ENCODE measurements at regions not wholly inside any gene's neighbourhood (a gene's known extent, or its start where the extent isn't known, plus 50 kb on each side); places are given as distances from the start of the nearest gene placed in this dataset.

GRCh38 chr2:8160959-8161358 is 520.9 kb upstream of the ID2 start:
- TF ChIP-seq CTCF (IDR thresholded peaks at IDR 0.05; ENCODE audit: low read depth, low read length, missing input control) = no peak
- TF ChIP-seq RAD21 (IDR thresholded peaks at IDR 0.05) = no peak
- TF ChIP-seq GABPA (IDR thresholded peaks at IDR 0.05 in 1 of 2, conservative IDR thresholded peaks at IDR 0.05 in 1 of 2) = no peak
- TF ChIP-seq HNF4G (IDR thresholded peaks at IDR 0.05) = no peak
- no peak for TF ChIP-seq TAF1 (conservative IDR thresholded peaks at IDR 0.05)
- no peak for TF ChIP-seq MAX (IDR thresholded peaks at IDR 0.05)
- no peak for TF ChIP-seq HNF4A (conservative IDR thresholded peaks at IDR 0.05)
- no peak for TF ChIP-seq YY1 (IDR thresholded peaks at IDR 0.05)
- TF ChIP-seq EGR1 (IDR thresholded peaks at IDR 0.05; ENCODE audit: low read depth in 2 of 2) = no peak
- no peak for TF ChIP-seq REST (IDR thresholded peaks at IDR 0.05)
